Psoas muscle (tissue), 7 donors: ENCODE measurements at regions not wholly inside any gene's neighbourhood (a gene's known extent, or its start where the extent isn't known, plus 50 kb on each side); places are given as distances from the start of the nearest gene placed in this dataset.

Source experiments
- ATAC-seq, 4 donors: fragments of 200-7000 bp; cut with Tn5 transposase; one replicate each; pipeline ENCODE4 v1.9.1; 2020; ENCODE audit warnings: moderate library complexity in 3 of 4, mild to moderate bottlenecking in 2 of 4
- DNase-seq, 2 donors: peaks; one replicate each; pipeline ENCODE4 v3.0.0-alpha.2; 2020
- H3K27ac ChIP-seq: fragments of 200-600 bp; one replicate; pipeline ENCODE4 v1.8.0; 2022
- H3K27me3 ChIP-seq, 3 donors: fragments of 200-600 bp in 1 of 3; one replicate each; pipeline versions ENCODE4 v1.6.1 to v1.8.0; 2013 to 2022; ENCODE audit warnings: low read length in 2 of 3, mild to moderate bottlenecking in 2 of 3, moderate library complexity in 1 of 3; ENCODE audit not compliant: insufficient read depth in 3 of 3
- H3K36me3 ChIP-seq, 2 donors: fragments of 200-600 bp in 1 of 2; one replicate each; pipeline versions ENCODE4 v1.6.1 to v1.8.0; 2013 to 2022; ENCODE audit warnings: low read depth in 1 of 2, mild to moderate bottlenecking in 1 of 2, moderate library complexity in 1 of 2; ENCODE audit not compliant: insufficient read depth in 1 of 2
- H3K4me1 ChIP-seq: fragments of 200-600 bp; one replicate; pipeline ENCODE4 v1.8.0; 2022
- H3K4me3 ChIP-seq: fragments of 200-600 bp; one replicate; pipeline ENCODE4 v1.8.0; 2022; ENCODE audit warnings: mild to moderate bottlenecking
- H3K9me3 ChIP-seq: fragments of 200-600 bp; one replicate; pipeline ENCODE4 v1.8.0; 2022
- CTCF ChIP-seq: fragments of 200-600 bp; IDR thresholded peaks from one replicate; pipeline ENCODE4 v1.8.0; 2022; ENCODE audit warnings: antibody characterized with exemption
- WGBS, 3 donors: extraction: QIAGEN DNeasy Blood & Tissue Kit; methylation state at CpG; one replicate each; pipeline versions ENCODE4 v1.1.6 to v1.1.7; 2013; 5-methylcytosine and 5-hydroxymethylcytosine counted together
- intact Hi-C, 2 donors: fragments of 100-400 bp; cut with DNase I; formaldehyde crosslinking; loops; one replicate each; pipeline versions ENCODE4 v1.11.0 to v1.14.2; 2022
- donor health status: healthy with polysubstance abuse.
- donor health status: DM: no; HTN: no; CAD: no; lungs with moderate emphysema.
- donor health status: Bipolar disorder and iron deficiency.
- donor health status: healthy.
- donor health status: DM: yes; HTN: yes; CAD: no.
- donor health status: DM: no; HTN: no; CAD: no.
- donor health status: DM: yes; HTN: yes; CAD: no.

- Histone ChIP-seq H3K9me3 (peaks cover 6% of the 10 kb centered on the region), H3K27me3 (no peaks in the 10 kb centered on the region), H3K36me3 (no peaks in the 10 kb centered on the region), H3K4me3 (no peak overlapping the region), H3K27ac (no peak overlapping the region), H3K4me1 (no peaks in the 10 kb centered on the region)
- DNase-seq = no peak
- no peak for TF ChIP-seq CTCF
- intact Hi-C loops = no loop called here
- 74 to 79% (median 78%) methylated on average over 3 of the region's 3 CpGs for WGBS, 3 donors
- ATAC-seq = no peak
These were observed 448.0 kb downstream of the HAO1 start for GRCh38 chr20:7492257-7492656.

- no peak overlapping the region for H3K4me3 ChIP-seq
- no peaks in the 10 kb centered on the region for H3K27me3 ChIP-seq
- no peak overlapping the region for H3K27ac ChIP-seq
- WGBS, 3 donors = 86 to 91% (median 88%) methylated on average over 2 of the region's 2 CpGs
- no peaks in the 10 kb centered on the region for H3K4me1 ChIP-seq
- DNase-seq = no peak
- H3K9me3 ChIP-seq = peaks cover 6% of the 10 kb centered on the region
- no peak for TF ChIP-seq CTCF
- no peaks in the 10 kb centered on the region for H3K36me3 ChIP-seq
- ATAC-seq = no peak
- intact Hi-C loops = no loop called here
These were observed 446.9 kb downstream of the HAO1 start for GRCh38 chr20:7493311-7493710.

- ATAC-seq (no peak), DNase-seq (no peak)
- Histone ChIP-seq H3K27me3 (no peaks in the 10 kb centered on the region), H3K9me3 (peaks cover 6% of the 10 kb centered on the region), H3K36me3 (no peaks in the 10 kb centered on the region), H3K4me3 (no peak overlapping the region), H3K27ac (no peak overlapping the region), H3K4me1 (no peaks in the 10 kb centered on the region)
- 26 to 35% (median 28%) methylated on average over 4 of the region's 4 CpGs for WGBS, 3 donors
- TF ChIP-seq CTCF = no peak
- intact Hi-C loops = no loop called here
These were observed 443.8 kb downstream of the HAO1 start for GRCh38 chr20:7496394-7496991.

- TF ChIP-seq CTCF = no peak
- Histone ChIP-seq H3K9me3 (peaks cover 6% of the 10 kb centered on the region), H3K36me3 (no peaks in the 10 kb centered on the region), H3K27me3 (no peaks in the 10 kb centered on the region), H3K27ac (no peak overlapping the region), H3K4me3 (no peak overlapping the region), H3K4me1 (no peaks in the 10 kb centered on the region)
- DNase-seq = no peak
- WGBS, 3 donors = 92 to 97% (median 93%) methylated on average over 1 of the region's 1 CpG
- ATAC-seq = no peak
- intact Hi-C loops = no loop called here
These were observed 442.3 kb downstream of the HAO1 start for GRCh38 chr20:7497985-7498384.

- Histone ChIP-seq H3K4me1 (no peaks in the 10 kb centered on the region), H3K36me3 (no peaks in the 10 kb centered on the region), H3K27ac (no peak overlapping the region), H3K4me3 (no peak overlapping the region), H3K9me3 (peaks cover 6% of the 10 kb centered on the region), H3K27me3 (no peaks in the 10 kb centered on the region)
- DNase-seq (no peak), ATAC-seq (no peak)
- TF ChIP-seq CTCF = no peak
- intact Hi-C loops = no loop called here
These were observed 441.1 kb downstream of the HAO1 start for GRCh38 chr20:7499201-7499600.
